ENCODE measurements at regions not wholly inside any gene's neighbourhood (a gene's known extent, or its start where the extent isn't known, plus 50 kb on each side); places are given as distances from the start of the nearest gene placed in this dataset.
"Not testable (repeated sequence)": the region's sequence is repeated elsewhere in the genome, so short reads cannot be mapped to it uniquely, and the experiment has no call there.

GRCh38 chr11:104776501-104777170, 121.6 kb downstream of the CASP12 start:
- no peak for DNase-seq (ENCODE audit: low spot score)

- no peak for DNase-seq (ENCODE audit: low spot score)
Measured at GRCh38 chr11:104774578-104774977, 123.7 kb downstream of the CASP12 start.

- no peak for DNase-seq (ENCODE audit: low spot score)
Measured at GRCh38 chr11:104772806-104773241, 125.4 kb downstream of the CASP12 start.

GRCh38 chr11:104771763-104772162, 126.5 kb downstream of the CASP12 start:
- no peak for DNase-seq (ENCODE audit: low spot score)

- DNase-seq (ENCODE audit: low spot score) = not testable (repeated sequence)
Measured at GRCh38 chr11:104771046-104771445, 127.2 kb downstream of the CASP12 start.

GRCh38 chr11:104765401-104766095, 132.7 kb downstream of the CASP12 start:
- DNase-seq (ENCODE audit: low spot score) = no peak

GRCh38 chr11:104764710-104765045, 133.6 kb downstream of the CASP12 start:
- DNase-seq (ENCODE audit: low spot score) = no peak

GRCh38 chr11:104763930-104764709, 134.1 kb downstream of the CASP12 start:
- no peak for DNase-seq (ENCODE audit: low spot score)

GRCh38 chr11:104761511-104761910, 136.7 kb downstream of the CASP12 start:
- DNase-seq (ENCODE audit: low spot score) = no peak

- DNase-seq (ENCODE audit: low spot score) = no peak
Measured at GRCh38 chr11:104759464-104759863, 138.8 kb downstream of the CASP12 start.

GRCh38 chr11:104738918-104739317, 159.3 kb downstream of the CASP12 start:
- DNase-seq (ENCODE audit: low spot score) = no peak

- DNase-seq (ENCODE audit: low spot score) = no peak
Measured at GRCh38 chr11:104738208-104738607, 160.1 kb downstream of the CASP12 start.

GRCh38 chr11:104736502-104736901, 161.8 kb downstream of the CASP12 start:
- DNase-seq (ENCODE audit: low spot score) = no peak

- no peak for DNase-seq (ENCODE audit: low spot score)
Measured at GRCh38 chr11:104734998-104735397, 163.3 kb downstream of the CASP12 start.

GRCh38 chr11:104731890-104732289, 166.4 kb downstream of the CASP12 start:
- DNase-seq (ENCODE audit: low spot score) = no peak

GRCh38 chr11:104728927-104729326, 169.3 kb downstream of the CASP12 start:
- DNase-seq (ENCODE audit: low spot score) = no peak

- no peak for DNase-seq (ENCODE audit: low spot score)
Measured at GRCh38 chr11:104727768-104728167, 170.5 kb downstream of the CASP12 start.

GRCh38 chr11:104727095-104727494, 171.2 kb downstream of the CASP12 start:
- DNase-seq (ENCODE audit: low spot score) = no peak

- no peak for DNase-seq (ENCODE audit: low spot score)
Measured at GRCh38 chr11:104725796-104726408, 172.4 kb downstream of the CASP12 start.

GRCh38 chr11:104713401-104713800, 184.9 kb downstream of the CASP12 start:
- peak; percentile 4 for DNase-seq (ENCODE audit: low spot score)

- peak; percentile 44 for DNase-seq (ENCODE audit: low spot score)
Measured at GRCh38 chr11:104705490-104706190, 192.6 kb downstream of the CASP12 start.

- DNase-seq (ENCODE audit: low spot score) = no peak
Measured at GRCh38 chr11:104704888-104705287, 193.4 kb downstream of the CASP12 start.

Measured in Ammon's horn (tissue), 1 donor.